SH-SY5Y (cell line): ENCODE measurements at regions not wholly inside any gene's neighbourhood (a gene's known extent, or its start where the extent isn't known, plus 50 kb on each side); places are given as distances from the start of the nearest gene placed in this dataset.

Experiments used
- GATA2 ChIP-seq: IDR thresholded peaks from 2 replicates; pipeline ENCODE4 v1.6.1; 2011; ENCODE audit warnings: mild to moderate bottlenecking, low read depth, low read length
- GATA3 ChIP-seq: IDR thresholded peaks from 2 replicates; pipeline ENCODE4 v1.6.1; 2011; ENCODE audit warnings: low read depth, mild to moderate bottlenecking, low read length, moderate library complexity

GRCh38 chr2:2689306-2689705 is 358.2 kb upstream of the MYT1L start:
- no peak for TF ChIP-seq GATA3

GRCh38 chr2:2688254-2688653 is 357.2 kb upstream of the MYT1L start:
- no peak for TF ChIP-seq GATA3
- no peak for TF ChIP-seq GATA2

GRCh38 chr2:2687745-2688144 is 356.7 kb upstream of the MYT1L start:
- no peak for TF ChIP-seq GATA3
- no peak for TF ChIP-seq GATA2

GRCh38 chr2:2686222-2686621 is 355.1 kb upstream of the MYT1L start:
- TF ChIP-seq GATA2 (no peak), GATA3 (no peak)

GRCh38 chr2:2683606-2684224 is 352.6 kb upstream of the MYT1L start:
- TF ChIP-seq GATA3 (no peak), GATA2 (no peak)

- TF ChIP-seq GATA3 (no peak), GATA2 (no peak)
These were observed 351.7 kb upstream of the MYT1L start for GRCh38 chr2:2682700-2683342.

- TF ChIP-seq GATA2 (no peak), GATA3 (no peak)
These were observed 350.7 kb upstream of the MYT1L start for GRCh38 chr2:2681711-2682251.

GRCh38 chr2:2681085-2681484 is 350.0 kb upstream of the MYT1L start:
- TF ChIP-seq GATA3 (no peak), GATA2 (no peak)

GRCh38 chr2:2674831-2675230 is 343.8 kb upstream of the MYT1L start:
- TF ChIP-seq GATA3 (no peak), GATA2 (no peak)

GRCh38 chr2:2673406-2673805 is 342.3 kb upstream of the MYT1L start:
- TF ChIP-seq GATA3 (no peak), GATA2 (no peak)

- TF ChIP-seq GATA3 = no peak
- no peak for TF ChIP-seq GATA2
These were observed 341.2 kb upstream of the MYT1L start for GRCh38 chr2:2672249-2672648.

GRCh38 chr2:2671826-2672225 is 340.8 kb upstream of the MYT1L start:
- TF ChIP-seq GATA2 = no peak
- no peak for TF ChIP-seq GATA3

- TF ChIP-seq GATA3 (no peak), GATA2 (no peak)
These were observed 338.2 kb upstream of the MYT1L start for GRCh38 chr2:2669316-2669715.

GRCh38 chr2:2668681-2669265 is 337.7 kb upstream of the MYT1L start:
- TF ChIP-seq GATA2 = no peak
- TF ChIP-seq GATA3 = no peak

GRCh38 chr2:2667690-2668089 is 336.6 kb upstream of the MYT1L start:
- TF ChIP-seq GATA3 (no peak), GATA2 (no peak)
